ENCODE measurements at regions not wholly inside any gene's neighbourhood (a gene's known extent, or its start where the extent isn't known, plus 50 kb on each side); places are given as distances from the start of the nearest gene placed in this dataset.
"Not testable (repeated sequence)": the region's sequence is repeated elsewhere in the genome, so short reads cannot be mapped to it uniquely, and the experiment has no call there.

- Mint-ChIP-seq H3K9me3 (no peaks in the 10 kb centered on the region), H3K27ac (no peak overlapping the region), H3K4me3 (no peak overlapping the region), H3K27me3 (ENCODE audit: insufficient read depth, low read depth) (no peaks in the 10 kb centered on the region), H3K36me3 (no peaks in the 10 kb centered on the region), H3K4me1 (no peaks in the 10 kb centered on the region)
- Histone ChIP-seq H2AFZ (replicated peaks) (no peak overlapping the region), H3K36me3 (no peaks in the 10 kb centered on the region), H3K27me3 (no peaks in the 10 kb centered on the region), H4K20me1 (ENCODE audit: low read depth) (no peaks in the 10 kb centered on the region), H3K4me2 (no peak overlapping the region), H3K27ac (no peak overlapping the region), H3K79me2 (ENCODE audit: low read depth) (no peaks in the 10 kb centered on the region), H3F3A (ENCODE audit: low read depth) (no peaks in the 10 kb centered on the region), H3K4me3 (no peak overlapping the region), H3K4me1 (no peaks in the 10 kb centered on the region), H3K9me3 (ENCODE audit: low read depth) (no peaks in the 10 kb centered on the region), H3K9ac (no peak overlapping the region)
- no peak for DNase-seq (ENCODE audit: low spot score)
- TF ChIP-seq EZH2 (IDR thresholded peaks at IDR 0.05) = no peak
- TF ChIP-seq EZH2phosphoT487 (IDR thresholded peaks at IDR 0.05) = no peak
- TF ChIP-seq CTCF (IDR thresholded peaks at IDR 0.05) = no peak
Measured at GRCh38 chr2:31764169-31764568, 183.4 kb upstream of the SRD5A2 start.

- Histone ChIP-seq H3F3A (ENCODE audit: low read depth) (no peaks in the 10 kb centered on the region), H3K9ac (no peak overlapping the region), H4K20me1 (ENCODE audit: low read depth) (no peaks in the 10 kb centered on the region), H3K9me3 (ENCODE audit: low read depth) (no peaks in the 10 kb centered on the region), H2AFZ (replicated peaks) (no peak overlapping the region), H3K27ac (no peak overlapping the region), H3K27me3 (no peaks in the 10 kb centered on the region), H3K4me3 (no peak overlapping the region), H3K4me1 (no peaks in the 10 kb centered on the region), H3K4me2 (no peak overlapping the region), H3K36me3 (no peaks in the 10 kb centered on the region), H3K79me2 (ENCODE audit: low read depth) (no peaks in the 10 kb centered on the region)
- H3K27me3 Mint-ChIP-seq (ENCODE audit: insufficient read depth, low read depth) = no peaks in the 10 kb centered on the region
- DNase-seq (ENCODE audit: low spot score) = no peak
- TF ChIP-seq CTCF (IDR thresholded peaks at IDR 0.05) (no peak), EZH2 (IDR thresholded peaks at IDR 0.05) (no peak), EZH2phosphoT487 (IDR thresholded peaks at IDR 0.05) (no peak)
- H3K4me3 Mint-ChIP-seq = no peak overlapping the region
- no peaks in the 10 kb centered on the region for H3K4me1 Mint-ChIP-seq
- no peak overlapping the region for H3K27ac Mint-ChIP-seq
- no peaks in the 10 kb centered on the region for H3K9me3 Mint-ChIP-seq
- H3K36me3 Mint-ChIP-seq = no peaks in the 10 kb centered on the region
Measured at GRCh38 chr2:31762085-31762484, 181.3 kb upstream of the SRD5A2 start.

- not testable (repeated sequence) for H3K4me1 Mint-ChIP-seq; H3K4me3 ChIP-seq; H3K27ac ChIP-seq; H3K9me3 ChIP-seq (ENCODE audit: low read depth); H3K27ac Mint-ChIP-seq; H3F3A ChIP-seq (ENCODE audit: low read depth); H3K36me3 Mint-ChIP-seq; H3K9me3 Mint-ChIP-seq; H3K79me2 ChIP-seq (ENCODE audit: low read depth); H3K4me2 ChIP-seq; H3K27me3 ChIP-seq; H3K27me3 Mint-ChIP-seq (ENCODE audit: insufficient read depth, low read depth); H3K9ac ChIP-seq; DNase-seq (ENCODE audit: low spot score); H2AFZ ChIP-seq (replicated peaks); H3K36me3 ChIP-seq; H3K4me3 Mint-ChIP-seq; H3K4me1 ChIP-seq; H4K20me1 ChIP-seq (ENCODE audit: low read depth)
Measured at GRCh38 chr2:31757351-31757750, 176.6 kb upstream of the SRD5A2 start.

- H3K27me3 ChIP-seq; H3K4me3 Mint-ChIP-seq; H3F3A ChIP-seq (ENCODE audit: low read depth); H3K9me3 ChIP-seq (ENCODE audit: low read depth); H3K27me3 Mint-ChIP-seq (ENCODE audit: insufficient read depth, low read depth); H3K9ac ChIP-seq; H3K36me3 Mint-ChIP-seq; H3K4me2 ChIP-seq; H3K4me1 Mint-ChIP-seq; DNase-seq (ENCODE audit: low spot score); H3K4me1 ChIP-seq; H4K20me1 ChIP-seq (ENCODE audit: low read depth); H3K36me3 ChIP-seq; H3K27ac ChIP-seq; H3K4me3 ChIP-seq; H2AFZ ChIP-seq (replicated peaks); H3K79me2 ChIP-seq (ENCODE audit: low read depth); H3K27ac Mint-ChIP-seq: not testable (repeated sequence)
- H3K9me3 Mint-ChIP-seq = peaks cover 23% of the 10 kb centered on the region
Measured at GRCh38 chr2:31748746-31749145, 168.0 kb upstream of the SRD5A2 start.
